H9 (cell line): ENCODE measurements at regions not wholly inside any gene's neighbourhood (a gene's known extent, or its start where the extent isn't known, plus 50 kb on each side); places are given as distances from the start of the nearest gene placed in this dataset.

Experiments
- DNase-seq: peaks from one replicate; pipeline ENCODE4 v3.0.0-alpha.2; 2017
- H2AFZ ChIP-seq: one replicate; pipeline ENCODE4 v1.6.1; 2013; ENCODE audit warnings: mild to moderate bottlenecking, low read length, control low read depth, moderate library complexity
- H2AK5ac ChIP-seq: 2 replicates; pipeline ENCODE4 v1.6.1; 2013; ENCODE audit warnings: low read length, control low read depth, mixed read lengths; ENCODE audit not compliant: insufficient read length
- H2BK120ac ChIP-seq: one replicate; pipeline ENCODE4 v1.6.1; 2013; ENCODE audit warnings: low read depth, mild to moderate bottlenecking, low read length, control low read depth, inconsistent platforms; ENCODE audit not compliant: poor library complexity, severe bottlenecking
- H2BK12ac ChIP-seq: 2 replicates; pipeline ENCODE4 v1.6.1; 2013; ENCODE audit warnings: low read length, control low read depth, mixed read lengths, low read depth; ENCODE audit not compliant: insufficient read length
- H2BK15ac ChIP-seq: 2 replicates; pipeline ENCODE4 v1.6.1; 2013; ENCODE audit warnings: low read depth, low read length, control low read depth
- H2BK20ac ChIP-seq: one replicate; pipeline ENCODE4 v1.6.1; 2013; ENCODE audit warnings: low read depth, mild to moderate bottlenecking, low read length, control low read depth, inconsistent platforms; ENCODE audit not compliant: poor library complexity, severe bottlenecking
- H2BK5ac ChIP-seq: 2 replicates; pipeline ENCODE4 v1.6.1; 2013; ENCODE audit warnings: low read length, control low read depth, mixed read lengths; ENCODE audit not compliant: insufficient read length
- H3K14ac ChIP-seq: 2 replicates; pipeline ENCODE4 v1.6.1; 2013; ENCODE audit warnings: low read length, control low read depth; ENCODE audit not compliant: insufficient read depth
- H3K18ac ChIP-seq: 2 replicates; pipeline ENCODE4 v1.6.1; 2013; ENCODE audit warnings: low read depth, mild to moderate bottlenecking, mixed read lengths, low read length, control low read depth; ENCODE audit not compliant: insufficient read length
- H3K23ac ChIP-seq: 2 replicates; pipeline ENCODE4 v1.6.1; 2013; ENCODE audit warnings: low read length, control low read depth, mixed read lengths, low read depth; ENCODE audit not compliant: insufficient read length
- H3K23me2 ChIP-seq: 2 replicates; pipeline ENCODE4 v1.6.1; 2013; ENCODE audit warnings: low read depth, mild to moderate bottlenecking, mixed read lengths, low read length, control low read depth; ENCODE audit not compliant: insufficient read length, poor library complexity, severe bottlenecking
- H3K27ac ChIP-seq: 2 replicates; pipeline ENCODE4 v1.5.1; 2013; ENCODE audit warnings: low read length, control low read depth, mixed read lengths, low read depth; ENCODE audit not compliant: insufficient read length
- H3K27me3 ChIP-seq: 2 replicates; pipeline ENCODE4 v1.6.1; 2013; ENCODE audit warnings: low read length, control low read depth, inconsistent platforms; ENCODE audit not compliant: insufficient read depth
- H3K4ac ChIP-seq: 2 replicates; pipeline ENCODE4 v1.6.1; 2013; ENCODE audit warnings: low read depth, mild to moderate bottlenecking, control low read depth, inconsistent platforms, low read length, moderate library complexity
- H3K4me1 ChIP-seq: 2 replicates; pipeline ENCODE4 v1.6.1; 2013; ENCODE audit warnings: low read length, control low read depth, inconsistent platforms; ENCODE audit not compliant: insufficient read depth
- H3K4me2 ChIP-seq: 2 replicates; pipeline ENCODE4 v1.6.1; 2013; ENCODE audit warnings: low read length, control low read depth, mixed read lengths; ENCODE audit not compliant: insufficient read length, insufficient read depth
- H3K56ac ChIP-seq: 2 replicates; pipeline ENCODE4 v1.6.1; 2013; ENCODE audit warnings: low read depth, mild to moderate bottlenecking, mixed read lengths, low read length, control low read depth; ENCODE audit not compliant: insufficient read length
- H3K79me1 ChIP-seq: 2 replicates; pipeline ENCODE4 v1.6.1; 2013; ENCODE audit warnings: low read depth, mild to moderate bottlenecking, moderate library complexity, low read length, control low read depth, inconsistent platforms; ENCODE audit not compliant: insufficient read depth, poor library complexity, severe bottlenecking
- H3K79me2 ChIP-seq: 2 replicates; pipeline ENCODE4 v1.6.1; 2013; ENCODE audit warnings: low read length, control low read depth, inconsistent platforms; ENCODE audit not compliant: insufficient read depth
- H3K9ac ChIP-seq: 2 replicates; pipeline ENCODE4 v1.6.1; 2013; ENCODE audit warnings: low read length, control low read depth, mixed read lengths; ENCODE audit not compliant: insufficient read length; ENCODE audit errors: extremely low read depth
- H3K9me3 ChIP-seq: one replicate; pipeline ENCODE4 v1.6.1; 2013; ENCODE audit warnings: low read depth, low read length, inconsistent platforms; ENCODE audit not compliant: control insufficient read depth
- H3T11ph ChIP-seq: one replicate; pipeline ENCODE4 v1.6.1; 2013; ENCODE audit warnings: mild to moderate bottlenecking, low read length, control low read depth, inconsistent platforms
- H4K20me1 ChIP-seq: one replicate; pipeline ENCODE4 v1.6.1; 2013; ENCODE audit not compliant: control insufficient read depth, insufficient read length, insufficient read depth
- H4K5ac ChIP-seq: 2 replicates; pipeline ENCODE4 v1.6.1; 2013; ENCODE audit warnings: low read depth, mild to moderate bottlenecking, mixed read lengths, low read length, control low read depth; ENCODE audit not compliant: insufficient read length
- H4K8ac ChIP-seq: replicated peaks from 2 replicates; pipeline ENCODE4 v1.6.1; 2013; ENCODE audit warnings: low read length, control low read depth, mixed read lengths, low read depth; ENCODE audit not compliant: insufficient read length
- H4K91ac ChIP-seq: 2 replicates; pipeline ENCODE4 v1.6.1; 2013; ENCODE audit warnings: low read depth, mild to moderate bottlenecking, moderate library complexity, mixed read lengths, low read length, control low read depth; ENCODE audit not compliant: insufficient read length
- H3K27ac Mint-ChIP-seq, 3 experiments: 2 replicates in 2 of 3; 3 replicates in 1 of 3; pipeline ENCODE4 v1.8.0; 2020 to 2021; ENCODE audit warnings: mixed read lengths in 3 of 3, mild to moderate bottlenecking in 1 of 3, moderate library complexity in 1 of 3
- H3K27me3 Mint-ChIP-seq: 2 replicates; pipeline ENCODE4 v1.8.0; 2021; ENCODE audit warnings: low read depth, mild to moderate bottlenecking, moderate library complexity, mixed read lengths
- H3K36me3 Mint-ChIP-seq, 3 experiments: 2 replicates in 2 of 3; 3 replicates in 1 of 3; pipeline ENCODE4 v1.8.0; 2020 to 2021; ENCODE audit warnings: low read depth in 3 of 3, mixed read lengths in 3 of 3; ENCODE audit not compliant: insufficient read depth in 1 of 3
- H3K4me1 Mint-ChIP-seq, 2 experiments: 2 replicates each; pipeline ENCODE4 v1.8.0; 2020; ENCODE audit warnings: mixed read lengths in 2 of 2
- H3K4me3 Mint-ChIP-seq, 2 experiments: 2 replicates in 1 of 2; 3 replicates in 1 of 2; pipeline ENCODE4 v1.8.0; 2020 to 2021; ENCODE audit warnings: mild to moderate bottlenecking in 2 of 2, mixed read lengths in 2 of 2, moderate library complexity in 1 of 2
- H3K9me3 Mint-ChIP-seq, 2 experiments: 2 replicates in 1 of 2; 3 replicates in 1 of 2; pipeline ENCODE4 v1.8.0; 2020; ENCODE audit warnings: mild to moderate bottlenecking in 2 of 2, mixed read lengths in 2 of 2, moderate library complexity in 1 of 2
- TF ChIP-seq, protein P1 (sequence below): fragments of 200-600 bp; sonication (generic); conservative IDR thresholded peaks from 3 replicates; pipeline ENCODE4 v1.8.0; 2021; ENCODE audit warnings: antibody characterized with exemption, mild to moderate bottlenecking

GRCh38 chr10:63885156-63885555 is 364.0 kb downstream of the REEP3 start:
- no peak overlapping the region for H4K91ac ChIP-seq
- H4K5ac ChIP-seq = no peak overlapping the region
- no peak overlapping the region for H3K4me2 ChIP-seq
- no peak overlapping the region for H3K9ac ChIP-seq
- H3K79me1 ChIP-seq = no peaks in the 10 kb centered on the region
- peaks cover 0 to 2% of the 10 kb centered on the region in 2 experiments; a peak in 1 of 5 replicates for H3K9me3 Mint-ChIP-seq
- H3K23ac ChIP-seq = no peak overlapping the region
- H3K14ac ChIP-seq = no peak overlapping the region
- H2BK5ac ChIP-seq = no peak overlapping the region
- H2BK15ac ChIP-seq = no peak overlapping the region
- H2AK5ac ChIP-seq = no peak overlapping the region
- H4K8ac ChIP-seq = no peak overlapping the region
- H3T11ph ChIP-seq = no peak overlapping the region
- no peak overlapping the region for H3K4ac ChIP-seq
- H3K27ac ChIP-seq = no peak overlapping the region
- no peaks in the 10 kb centered on the region; the same call in 1 of the 2 replicates for H3K4me1 ChIP-seq
- H3K27me3 ChIP-seq = no peaks in the 10 kb centered on the region
- H2BK120ac ChIP-seq = no peak overlapping the region
- H3K36me3 Mint-ChIP-seq = peaks cover 0 to 4% (median 0%) of the 10 kb centered on the region in 3 experiments; a peak in 2 of 7 replicates
- TF ChIP-seq, protein P1, sequence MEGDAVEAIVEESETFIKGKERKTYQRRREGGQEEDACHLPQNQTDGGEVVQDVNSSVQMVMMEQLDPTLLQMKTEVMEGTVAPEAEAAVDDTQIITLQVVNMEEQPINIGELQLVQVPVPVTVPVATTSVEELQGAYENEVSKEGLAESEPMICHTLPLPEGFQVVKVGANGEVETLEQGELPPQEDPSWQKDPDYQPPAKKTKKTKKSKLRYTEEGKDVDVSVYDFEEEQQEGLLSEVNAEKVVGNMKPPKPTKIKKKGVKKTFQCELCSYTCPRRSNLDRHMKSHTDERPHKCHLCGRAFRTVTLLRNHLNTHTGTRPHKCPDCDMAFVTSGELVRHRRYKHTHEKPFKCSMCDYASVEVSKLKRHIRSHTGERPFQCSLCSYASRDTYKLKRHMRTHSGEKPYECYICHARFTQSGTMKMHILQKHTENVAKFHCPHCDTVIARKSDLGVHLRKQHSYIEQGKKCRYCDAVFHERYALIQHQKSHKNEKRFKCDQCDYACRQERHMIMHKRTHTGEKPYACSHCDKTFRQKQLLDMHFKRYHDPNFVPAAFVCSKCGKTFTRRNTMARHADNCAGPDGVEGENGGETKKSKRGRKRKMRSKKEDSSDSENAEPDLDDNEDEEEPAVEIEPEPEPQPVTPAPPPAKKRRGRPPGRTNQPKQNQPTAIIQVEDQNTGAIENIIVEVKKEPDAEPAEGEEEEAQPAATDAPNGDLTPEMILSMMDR = no peak
- no peaks in the 10 kb centered on the region for H3K79me2 ChIP-seq
- no peaks in the 10 kb centered on the region for H3K9me3 ChIP-seq
- H4K20me1 ChIP-seq = no peaks in the 10 kb centered on the region
- H3K27ac Mint-ChIP-seq = no peak overlapping the region
- peaks cover 20 to 32% of the 10 kb centered on the region in 2 experiments for H3K4me1 Mint-ChIP-seq
- H2BK12ac ChIP-seq = no peak overlapping the region
- H3K27me3 Mint-ChIP-seq = peaks cover 7% of the 10 kb centered on the region
- no peak overlapping the region for H3K56ac ChIP-seq
- no peak overlapping the region for H3K18ac ChIP-seq
- no peaks in the 10 kb centered on the region for H3K23me2 ChIP-seq
- H3K4me3 Mint-ChIP-seq = no peak overlapping the region
- DNase-seq = no peak
- H2AFZ ChIP-seq = no peak overlapping the region
- no peak overlapping the region for H2BK20ac ChIP-seq
